ENCODE measurements at regions not wholly inside any gene's neighbourhood (a gene's known extent, or its start where the extent isn't known, plus 50 kb on each side); places are given as distances from the start of the nearest gene placed in this dataset.
A peak's percentile ranks its signal among the peaks of the same experiment; 100 is the strongest.

GRCh38 chr17:12537436-12537835, 128.3 kb upstream of the MYOCD start:
- no peak for DNase-seq

- no peak for DNase-seq
Measured at GRCh38 chr17:12538003-12538402, 127.7 kb upstream of the MYOCD start.

GRCh38 chr17:12545877-12546513, 119.7 kb upstream of the MYOCD start:
- DNase-seq = peak; percentile 69

GRCh38 chr17:12546983-12547382, 118.7 kb upstream of the MYOCD start:
- DNase-seq = no peak

GRCh38 chr17:12547831-12548230, 117.9 kb upstream of the MYOCD start:
- no peak for DNase-seq

- no peak for DNase-seq
Measured at GRCh38 chr17:12548558-12548957, 117.1 kb upstream of the MYOCD start.

GRCh38 chr17:12549499-12550041, 116.1 kb upstream of the MYOCD start:
- DNase-seq = no peak

GRCh38 chr17:12553625-12554024, 112.1 kb upstream of the MYOCD start:
- no peak for DNase-seq

GRCh38 chr17:12554251-12554650, 111.4 kb upstream of the MYOCD start:
- no peak for DNase-seq

- DNase-seq = no peak
Measured at GRCh38 chr17:12566291-12566690, 99.4 kb upstream of the MYOCD start.

GRCh38 chr17:12567077-12568053, 98.3 kb upstream of the MYOCD start:
- DNase-seq = no peak

- DNase-seq = no peak
Measured at GRCh38 chr17:12568358-12569251, 97.1 kb upstream of the MYOCD start.

- no peak for DNase-seq
Measured at GRCh38 chr17:12571606-12572005, 94.1 kb upstream of the MYOCD start.

- DNase-seq = no peak
Measured at GRCh38 chr17:12574525-12574924, 91.2 kb upstream of the MYOCD start.

- DNase-seq = no peak
Measured at GRCh38 chr17:12575641-12576040, 90.0 kb upstream of the MYOCD start.

- no peak for DNase-seq
Measured at GRCh38 chr17:12579288-12579687, 86.4 kb upstream of the MYOCD start.

GRCh38 chr17:12580640-12581039, 85.0 kb upstream of the MYOCD start:
- no peak for DNase-seq

GRCh38 chr17:12584727-12585126, 81.0 kb upstream of the MYOCD start:
- no peak for DNase-seq

GRCh38 chr17:12588531-12588930, 77.2 kb upstream of the MYOCD start:
- DNase-seq = no peak

- DNase-seq = no peak
Measured at GRCh38 chr17:12590417-12590816, 75.3 kb upstream of the MYOCD start.

- no peak for DNase-seq
Measured at GRCh38 chr17:12591021-12591735, 74.5 kb upstream of the MYOCD start.

GRCh38 chr17:12592941-12593340, 72.7 kb upstream of the MYOCD start:
- peak; percentile 1 for DNase-seq

All from hematopoietic multipotent progenitor cell treated with erythropoietin and hydrocortisone succinate and interleukin-3 and kit ligand, for 4 days (in vitro differentiated cells).